Fibroblast of peridontal ligament (primary cell): ENCODE measurements at regions not wholly inside any gene's neighbourhood (a gene's known extent, or its start where the extent isn't known, plus 50 kb on each side); places are given as distances from the start of the nearest gene placed in this dataset.

Source experiments
- DNase-seq: peaks from one replicate; pipeline ENCODE4 v3.0.0-alpha.2; 2010; ENCODE audit errors: extremely low read depth

DNA sequence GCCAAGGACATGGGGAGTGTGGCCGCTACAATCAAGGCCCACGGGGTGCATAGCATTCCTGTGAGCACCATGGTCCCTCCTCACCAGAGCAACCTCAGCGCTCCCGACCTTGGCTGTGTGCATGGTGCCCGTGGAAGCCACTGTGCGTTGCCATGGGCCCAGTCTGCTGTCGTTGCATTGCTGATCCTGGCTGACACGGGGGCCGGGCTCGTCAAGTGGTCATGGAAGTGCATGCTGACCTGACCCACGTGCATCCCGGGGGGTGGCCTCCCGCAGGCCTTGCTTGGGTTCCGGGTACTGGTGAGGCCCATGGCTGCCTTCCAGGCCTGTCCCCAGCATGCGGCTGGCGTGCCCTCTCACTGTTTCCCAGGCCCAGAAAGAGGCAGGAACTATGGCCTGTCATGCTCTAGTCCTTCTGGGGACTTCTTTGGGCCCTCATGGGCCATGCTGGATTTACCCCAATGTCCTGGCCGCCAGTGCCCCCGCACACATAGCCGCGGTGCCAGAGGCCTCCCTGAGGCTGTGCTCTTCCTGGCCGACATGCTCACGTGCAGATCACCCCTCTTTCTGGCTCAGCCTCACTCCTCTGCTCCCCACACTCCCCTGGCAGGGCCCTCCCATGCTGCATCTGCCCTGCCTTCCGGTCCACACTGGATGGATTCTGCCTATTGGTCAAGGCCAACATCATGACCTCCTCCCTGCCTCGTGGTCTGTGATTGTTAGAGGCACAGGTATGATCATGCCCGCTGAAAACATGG, 1258.0 kb downstream of the BRD1 start:
- DNase-seq: no peak

DNA sequence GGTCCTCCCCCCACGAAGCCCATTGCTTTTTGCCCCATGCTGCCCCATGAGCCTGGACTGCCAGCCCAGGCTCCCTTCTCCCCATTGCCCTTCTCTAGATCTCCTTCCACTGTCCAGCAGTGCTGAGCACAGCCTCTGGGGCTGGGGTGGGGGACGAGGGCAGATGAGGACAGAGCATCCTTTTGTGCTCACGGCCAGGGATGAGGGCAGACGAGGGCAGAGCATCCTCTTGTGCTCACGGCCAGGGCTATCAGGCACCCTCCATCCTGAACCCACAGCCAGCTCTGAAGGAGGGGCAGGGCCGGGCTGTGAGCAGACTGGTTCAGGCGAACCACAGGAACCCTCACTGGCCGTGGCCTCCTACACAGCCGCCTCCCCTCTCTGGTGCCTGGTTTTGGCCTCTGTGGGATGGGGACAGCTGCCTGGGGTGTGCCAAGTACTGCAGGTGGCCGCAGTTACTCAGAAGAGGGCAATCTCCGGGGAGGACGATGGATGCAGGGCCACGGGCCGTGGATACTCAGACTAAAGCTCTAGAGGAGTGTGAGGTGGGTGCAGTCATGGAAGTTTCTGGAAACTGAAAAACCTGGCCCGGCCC, 1258.8 kb downstream of the BRD1 start:
- no peak for DNase-seq

DNA sequence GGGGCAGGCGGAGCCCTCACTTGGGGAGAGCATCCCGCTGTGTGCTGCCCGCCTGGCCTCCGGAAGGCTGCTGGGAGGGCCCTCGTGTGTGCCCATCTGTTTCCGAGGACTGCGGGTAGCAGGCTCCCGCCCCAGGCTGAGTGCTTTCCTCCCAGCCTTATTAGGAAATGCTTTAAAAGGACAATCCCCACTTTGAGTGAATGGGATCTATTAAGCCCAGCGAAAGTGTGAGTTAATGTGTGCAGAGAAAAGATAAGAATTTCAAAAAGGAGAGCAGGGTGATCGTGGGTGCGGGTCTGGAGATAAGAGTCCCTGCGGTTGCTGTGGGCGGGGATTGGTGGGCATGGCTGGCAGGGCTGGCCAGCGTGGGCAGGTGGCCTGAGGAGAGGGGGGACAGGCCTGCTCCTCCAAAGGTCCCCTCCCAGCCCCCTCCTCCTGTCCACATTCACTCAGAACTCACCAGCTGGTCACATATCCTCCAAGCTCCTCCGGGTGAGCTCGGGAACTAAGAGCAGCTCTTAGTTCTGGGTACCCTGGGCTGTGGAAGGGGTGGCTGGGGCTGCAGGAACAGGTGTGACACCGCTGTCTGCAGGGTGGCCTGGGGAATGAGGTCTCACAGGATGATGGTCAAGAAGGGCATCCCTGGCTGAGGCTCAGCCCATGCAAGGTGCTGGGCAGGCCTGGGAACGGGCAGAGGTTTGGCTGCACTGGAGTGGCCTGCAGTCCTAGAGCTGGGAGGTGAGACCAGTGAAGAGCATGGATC, 1260.3 kb downstream of the BRD1 start:
- DNase-seq: no peak

DNA sequence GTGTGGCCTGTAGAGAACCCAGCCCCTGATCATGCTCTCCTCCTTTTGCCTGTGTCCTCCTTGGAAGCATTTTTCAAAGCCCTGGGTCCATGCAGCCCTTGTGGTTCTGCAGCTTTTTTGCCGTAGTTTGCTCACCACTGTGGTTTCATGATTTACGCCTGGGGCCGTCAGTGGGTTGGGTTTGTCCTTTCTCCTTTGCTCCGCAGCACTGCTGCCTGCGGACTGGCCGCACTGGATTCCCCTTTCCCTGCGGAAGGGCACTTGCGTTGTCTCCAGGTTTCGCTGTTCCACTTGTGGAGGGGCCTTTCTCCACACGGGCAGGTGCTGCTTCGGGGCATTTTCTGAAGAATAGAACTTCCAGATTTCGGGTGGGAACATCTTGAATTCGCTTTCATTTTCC, 1260.9 kb downstream of the BRD1 start:
- no peak for DNase-seq

DNA sequence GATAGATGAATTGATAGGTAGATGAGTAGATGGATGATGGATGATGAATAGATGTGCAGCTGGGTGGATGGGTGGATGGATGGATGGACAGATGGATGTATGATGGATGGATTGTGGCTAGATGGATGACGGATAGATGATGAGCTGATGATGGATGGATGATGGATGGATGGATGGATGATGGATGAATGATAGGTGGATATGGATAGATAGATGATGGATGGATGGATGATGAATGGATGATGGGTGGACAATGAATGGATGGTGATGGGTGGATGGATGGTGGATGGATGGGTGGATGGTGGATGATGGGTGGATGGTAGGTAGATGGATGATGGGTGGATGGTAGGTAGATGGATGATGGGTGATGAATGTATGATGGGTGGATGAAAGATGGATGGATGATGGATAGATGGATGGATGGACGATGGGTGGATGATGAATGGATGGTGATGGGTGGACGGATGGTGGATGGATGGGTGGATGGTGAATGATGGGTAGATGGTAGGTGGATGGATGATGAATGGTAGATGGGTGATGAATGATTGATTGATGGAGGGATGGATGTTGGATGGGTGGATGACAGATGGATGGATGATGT, 1261.7 kb downstream of the BRD1 start:
- no peak for DNase-seq

DNA sequence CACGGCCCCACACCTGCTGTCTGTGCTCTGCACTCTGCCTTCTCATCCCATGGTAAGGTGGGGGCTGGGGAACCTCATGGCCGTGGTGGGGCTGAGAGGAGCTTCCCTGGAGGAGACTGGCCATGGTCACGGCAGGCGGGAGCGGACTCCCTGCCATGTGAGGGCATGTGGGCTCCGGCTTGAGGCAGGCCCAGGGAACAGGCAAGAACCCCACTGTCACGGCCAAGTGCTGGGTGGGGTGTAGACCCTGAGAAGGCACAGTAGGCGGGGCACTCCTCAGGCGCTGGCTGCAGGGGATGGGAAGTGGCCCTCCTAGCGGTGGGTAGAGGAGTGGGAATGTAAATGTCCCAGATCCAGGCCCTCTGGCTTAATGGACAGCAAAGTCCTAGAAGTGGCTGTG, 1262.7 kb downstream of the BRD1 start:
- no peak for DNase-seq

DNA sequence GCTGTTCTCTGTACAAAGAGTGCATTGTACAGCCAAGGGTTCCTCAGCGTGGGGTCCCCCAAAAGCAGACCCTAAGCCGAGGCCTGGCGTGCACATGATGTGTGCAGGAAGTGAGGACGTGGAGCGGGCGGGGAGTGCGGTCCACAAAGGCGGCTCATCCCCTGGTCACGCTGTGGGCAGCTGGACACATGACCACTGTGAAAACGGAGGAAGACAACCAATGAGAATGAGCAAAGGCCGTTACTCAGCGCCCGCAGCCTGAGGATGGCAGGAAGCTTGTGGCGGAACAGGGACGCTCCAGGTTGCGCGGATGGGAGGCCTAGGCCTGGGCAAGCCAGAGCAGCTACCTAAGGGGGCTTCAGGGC, 1263.7 kb downstream of the BRD1 start:
- DNase-seq: no peak

DNA sequence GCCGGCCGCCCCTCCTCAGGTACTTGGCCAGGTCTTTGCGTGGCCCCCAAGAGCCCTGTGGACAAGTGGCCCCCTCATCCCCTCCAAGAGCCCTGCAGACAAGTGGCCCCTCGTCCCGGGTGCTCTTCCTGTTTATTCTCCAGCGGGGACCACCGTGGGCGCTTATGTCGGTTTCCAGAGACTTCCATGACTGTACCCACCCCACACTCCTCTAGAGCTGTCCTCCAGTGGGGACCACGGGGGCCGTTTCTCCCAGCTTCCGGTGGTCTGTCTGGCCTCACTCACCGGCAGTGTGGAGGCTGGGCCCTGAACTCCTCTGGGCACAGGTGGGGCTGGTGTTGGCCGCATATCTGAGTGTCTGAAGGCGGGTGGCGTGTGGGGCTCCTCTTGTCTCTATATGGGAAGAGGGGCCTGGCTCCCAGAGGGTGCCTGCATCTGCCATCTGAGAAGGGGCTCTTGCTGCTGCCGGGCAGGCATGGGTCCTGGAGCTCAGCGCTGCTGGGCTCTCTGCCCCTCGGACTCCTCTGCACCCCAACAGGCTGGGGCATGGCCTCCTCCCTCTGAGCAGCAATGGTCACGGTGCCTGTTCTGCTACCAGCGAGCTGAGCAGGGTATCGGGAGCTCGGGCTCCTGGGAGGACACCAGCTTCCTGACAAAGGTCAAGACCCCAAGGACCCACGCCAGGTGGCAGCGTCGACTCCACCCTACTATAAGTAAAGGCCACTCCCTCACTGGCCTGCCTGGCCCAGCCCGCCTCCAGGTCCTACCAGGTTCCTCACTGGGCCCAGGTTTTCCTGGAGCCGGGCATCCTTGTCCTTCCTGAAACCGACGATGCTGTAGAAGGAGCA, 1264.3 kb downstream of the BRD1 start:
- DNase-seq: no peak

DNA sequence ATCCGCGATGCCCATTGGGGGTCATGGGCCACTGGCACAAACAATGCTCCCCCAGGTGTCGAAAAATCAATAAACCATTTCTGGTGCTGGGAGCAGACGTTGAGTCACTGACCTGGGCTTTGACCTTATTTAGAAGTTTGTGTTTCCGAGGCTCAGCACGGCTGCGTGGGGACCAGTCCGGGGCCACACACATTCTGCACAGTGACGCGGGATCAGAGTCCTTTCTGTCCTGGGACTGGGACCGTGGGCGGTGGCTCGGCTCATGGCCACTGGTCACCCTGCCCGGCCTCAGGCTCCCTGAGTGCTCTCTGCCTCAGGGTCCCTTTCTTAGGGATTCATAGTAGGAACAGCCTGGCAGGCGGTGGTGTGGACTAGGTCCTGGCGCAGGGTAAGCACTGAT, 1266.0 kb downstream of the BRD1 start:
- no peak for DNase-seq

DNA sequence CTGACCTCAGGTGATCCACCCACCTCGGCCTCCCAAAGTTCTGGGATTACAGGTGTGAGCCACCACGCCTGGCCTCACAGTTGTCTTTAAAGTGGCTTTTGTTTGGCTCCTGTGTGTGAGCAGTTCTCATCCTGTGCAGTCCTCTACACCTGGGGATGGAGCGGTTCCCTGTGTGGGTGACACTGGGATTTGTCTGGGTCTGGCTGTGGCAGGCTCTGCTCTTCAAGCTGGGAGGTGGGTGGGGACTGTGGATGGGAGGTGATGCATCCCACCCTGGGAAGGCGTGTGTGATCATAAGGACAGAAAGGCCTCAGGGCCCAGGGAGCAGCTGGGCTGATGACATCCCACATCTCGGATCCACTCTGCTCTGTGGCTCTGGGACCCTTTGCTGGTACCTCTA, 1266.8 kb downstream of the BRD1 start:
- DNase-seq: no peak

DNA sequence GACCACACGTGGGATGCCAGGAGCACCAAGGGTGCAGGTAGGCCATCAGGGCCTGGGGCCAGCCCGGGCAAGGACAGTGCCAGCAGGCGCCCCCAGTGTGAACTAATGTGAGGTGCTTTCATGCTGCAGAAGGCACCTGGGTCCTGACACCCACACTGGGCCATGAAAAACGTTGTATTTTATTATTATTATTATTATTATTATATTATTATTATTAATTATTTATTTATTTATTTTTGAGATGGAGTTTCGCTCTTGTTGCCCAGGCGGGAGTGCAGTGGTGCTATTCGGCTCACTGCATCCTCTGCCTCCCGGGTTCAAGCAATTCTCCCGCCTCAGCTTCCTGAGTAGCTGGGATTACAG, 1267.3 kb downstream of the BRD1 start:
- DNase-seq: no peak

DNA sequence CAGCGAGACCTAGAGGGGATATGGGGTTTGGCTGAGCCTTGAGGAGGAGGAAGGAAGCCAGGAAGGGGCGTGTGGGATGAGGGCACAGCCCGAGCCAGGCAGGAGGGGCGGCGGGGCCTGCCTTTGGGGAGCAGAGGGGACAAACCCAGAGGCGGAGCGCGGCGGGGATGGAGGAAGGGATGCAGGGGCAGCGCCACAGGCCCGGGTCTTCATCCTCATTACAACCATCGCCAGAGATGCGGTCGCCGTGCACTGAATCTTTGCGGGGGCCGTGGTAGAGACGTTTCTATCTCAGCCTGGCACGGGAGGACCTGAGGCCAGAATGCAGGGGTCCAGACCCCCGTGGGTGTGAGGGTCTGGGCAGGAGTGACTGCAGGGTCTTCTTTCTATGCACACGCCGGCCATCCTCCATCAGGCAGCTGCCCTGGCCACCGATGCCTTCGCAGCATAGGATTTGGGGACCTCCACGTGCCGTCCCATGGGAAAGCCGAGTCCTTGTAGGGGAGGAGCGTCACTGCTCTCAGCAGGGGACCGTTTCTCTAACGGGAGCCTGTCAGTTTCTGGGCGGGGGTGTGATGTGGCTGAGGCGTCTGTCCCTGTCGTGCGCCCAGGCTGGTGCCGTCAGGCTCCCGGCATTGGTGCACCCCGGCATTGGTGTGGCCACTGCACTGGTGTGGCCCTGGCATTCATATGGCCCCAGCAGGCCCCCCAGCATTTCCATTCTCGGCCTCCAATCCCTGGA, 1267.9 kb downstream of the BRD1 start:
- no peak for DNase-seq

DNA sequence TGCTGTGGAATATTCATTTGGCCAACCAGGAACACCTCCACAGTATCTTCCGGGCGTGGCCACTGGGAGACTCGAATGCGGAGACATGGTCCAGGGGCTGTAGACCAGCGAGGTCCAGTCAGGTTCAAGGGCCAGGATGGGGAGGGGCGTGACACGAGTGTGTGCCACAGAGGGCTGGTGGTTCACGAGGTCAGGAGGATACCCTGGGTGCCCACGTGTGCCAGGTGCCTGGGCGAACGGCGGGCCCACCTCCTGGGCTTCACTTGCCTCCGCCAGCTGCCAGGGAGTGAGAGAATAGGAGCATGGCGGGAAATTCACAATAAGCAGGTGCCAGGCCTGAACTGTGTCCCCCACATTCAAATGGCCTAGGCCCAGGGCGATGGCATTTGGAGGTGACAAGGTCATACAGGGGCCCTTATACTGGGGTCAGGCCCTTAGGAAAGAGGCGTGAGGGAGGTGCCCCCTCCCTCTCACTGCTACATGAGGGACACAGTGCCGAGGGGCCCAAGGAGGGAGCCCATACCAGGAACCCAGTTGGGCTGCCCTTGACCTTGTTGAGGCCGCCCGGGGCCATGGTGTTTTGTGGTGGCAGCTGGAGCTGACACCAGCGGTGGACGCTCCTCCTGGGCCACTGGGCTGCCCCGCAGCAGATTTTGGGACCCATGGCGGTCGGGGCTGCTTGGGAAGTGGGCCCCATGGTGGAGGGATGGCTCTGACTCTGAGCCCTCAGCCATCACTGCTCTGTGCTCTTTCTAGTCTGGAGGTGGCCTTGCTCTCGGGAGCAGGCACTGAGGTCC, 1268.9 kb downstream of the BRD1 start:
- DNase-seq: no peak

DNA sequence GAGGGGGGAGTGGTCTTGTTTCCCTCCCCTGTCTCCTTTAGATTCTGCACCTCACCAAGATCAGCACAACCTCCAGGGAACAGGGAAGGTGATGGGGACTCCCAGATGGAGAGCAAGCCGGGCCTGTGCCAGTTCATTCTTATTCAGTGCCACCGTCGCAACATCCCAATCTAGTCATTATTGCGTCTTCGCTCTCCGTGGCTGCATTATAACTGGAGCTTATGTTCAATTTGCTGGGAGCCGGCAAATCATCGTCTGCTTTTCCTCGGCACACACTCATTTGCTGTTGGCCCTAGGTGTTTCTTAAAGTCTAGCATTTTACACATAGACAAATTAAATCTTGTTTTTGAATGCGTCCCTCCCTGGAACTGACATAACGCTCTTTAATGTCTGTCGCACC, 1269.7 kb downstream of the BRD1 start:
- DNase-seq: no peak

DNA sequence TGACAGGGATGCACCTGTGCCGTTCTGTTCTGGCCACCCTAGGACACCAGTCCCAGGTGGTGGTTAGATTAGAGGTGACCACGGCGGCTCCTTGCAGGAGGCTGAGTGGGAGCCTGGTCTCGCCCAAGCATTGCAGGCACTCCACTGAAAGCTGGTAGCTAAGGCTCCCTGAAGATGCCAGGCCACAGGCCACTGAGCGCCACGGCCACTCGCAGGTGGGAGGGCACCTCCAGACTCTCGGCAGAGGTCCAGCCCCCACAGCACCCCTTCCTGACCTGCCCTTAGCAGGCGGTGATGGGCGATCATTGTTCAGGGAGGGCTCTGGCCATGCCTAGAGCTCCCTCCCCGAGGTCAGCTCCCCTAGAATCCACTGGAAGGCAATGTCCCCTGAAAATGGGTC, 1270.2 kb downstream of the BRD1 start:
- DNase-seq: no peak

DNA sequence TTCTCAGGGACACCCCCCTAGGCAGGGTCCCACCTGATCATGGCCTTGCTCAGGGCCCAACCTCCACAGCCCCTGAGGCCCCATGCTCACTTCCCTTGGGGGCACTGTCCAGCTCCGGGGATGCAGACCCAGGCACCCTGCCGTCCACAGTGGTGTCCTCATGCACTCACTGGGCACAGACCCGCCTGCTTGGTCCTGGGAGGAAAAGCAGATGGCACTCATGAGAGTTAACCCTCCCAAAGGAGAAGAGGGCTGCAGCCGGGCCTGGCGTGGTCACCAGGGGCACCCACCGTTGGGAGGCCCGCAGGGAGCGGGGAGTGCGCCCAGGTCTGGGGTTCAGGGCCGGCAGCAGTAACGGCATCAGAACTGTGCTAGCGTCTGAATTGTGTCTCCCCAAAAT, 1270.9 kb downstream of the BRD1 start:
- DNase-seq: no peak

DNA sequence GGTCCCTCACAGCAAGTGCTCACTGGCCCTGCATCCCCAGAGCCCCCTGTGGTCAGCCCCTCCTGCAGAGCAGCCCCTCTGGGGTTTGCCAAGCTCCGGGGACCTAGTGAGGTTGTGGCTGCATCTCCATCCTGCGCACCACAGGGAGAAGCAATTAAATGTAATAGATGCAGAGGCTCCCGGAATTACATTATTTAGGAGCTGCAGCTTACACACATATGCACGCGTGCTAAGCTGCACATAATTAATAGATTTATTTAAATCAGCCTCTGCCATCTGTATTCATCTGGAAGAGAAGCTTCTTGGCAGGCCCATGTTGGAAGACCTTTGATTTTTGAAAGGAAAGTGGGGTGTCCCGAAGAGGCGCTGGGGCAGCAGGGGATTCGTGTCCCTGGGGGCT, 1271.5 kb downstream of the BRD1 start:
- DNase-seq: no peak

DNA sequence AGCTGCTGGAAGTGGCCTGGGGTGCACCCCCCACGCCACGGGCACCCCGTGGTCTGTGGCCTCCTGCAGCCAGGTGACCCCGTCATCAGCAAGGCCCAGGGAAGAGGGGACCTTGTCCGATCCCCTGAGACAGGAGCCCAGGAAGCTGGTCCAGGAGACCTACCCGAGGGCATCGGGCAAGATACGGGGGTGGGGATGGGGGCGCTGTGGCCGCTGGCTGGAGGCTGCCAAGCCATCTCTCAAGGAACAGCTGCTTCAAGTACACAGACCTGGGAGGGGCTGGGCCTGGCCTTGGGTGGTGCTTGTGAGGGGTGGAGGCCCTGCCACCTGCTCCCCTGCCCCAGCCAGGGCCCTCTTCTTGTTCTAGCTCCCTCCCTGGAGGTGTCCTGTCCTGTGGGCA, 1272.1 kb downstream of the BRD1 start:
- no peak for DNase-seq

DNA sequence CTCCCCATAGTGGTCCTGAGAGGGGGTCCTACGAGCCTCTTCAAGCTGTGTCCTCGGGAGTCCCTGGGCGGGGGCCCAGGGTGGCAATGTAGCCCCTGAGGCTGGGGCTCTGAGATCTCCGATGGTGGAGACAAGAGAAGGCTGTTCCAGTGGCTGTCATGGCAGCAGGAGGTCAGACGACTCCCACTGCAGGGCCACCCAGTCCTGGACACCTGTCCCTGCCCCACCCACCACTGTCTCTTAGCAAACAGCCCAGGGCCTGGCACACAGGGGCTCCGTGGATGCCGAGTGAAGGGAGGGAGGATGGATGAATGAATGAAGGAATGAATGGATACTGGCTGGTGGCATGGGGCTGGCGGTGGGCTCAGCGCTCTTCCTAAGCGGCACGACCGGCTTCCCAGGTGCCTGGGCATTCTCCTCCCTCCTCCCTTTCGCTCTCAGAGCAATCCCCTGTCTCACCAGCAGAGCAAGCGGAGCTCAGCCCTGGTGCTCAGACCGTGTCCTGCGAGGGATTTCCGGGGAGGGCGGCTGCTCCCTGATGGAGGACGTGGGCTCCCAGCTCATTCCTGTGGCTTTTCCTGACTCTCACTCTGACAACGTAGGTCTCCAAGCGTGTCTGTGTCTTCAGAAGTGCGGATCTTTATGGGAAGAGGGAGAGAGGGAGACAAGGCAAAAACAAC, 1272.6 kb downstream of the BRD1 start:
- DNase-seq: no peak
